ENCODE measurements at regions not wholly inside any gene's neighbourhood (a gene's known extent, or its start where the extent isn't known, plus 50 kb on each side); places are given as distances from the start of the nearest gene placed in this dataset.

DNA sequence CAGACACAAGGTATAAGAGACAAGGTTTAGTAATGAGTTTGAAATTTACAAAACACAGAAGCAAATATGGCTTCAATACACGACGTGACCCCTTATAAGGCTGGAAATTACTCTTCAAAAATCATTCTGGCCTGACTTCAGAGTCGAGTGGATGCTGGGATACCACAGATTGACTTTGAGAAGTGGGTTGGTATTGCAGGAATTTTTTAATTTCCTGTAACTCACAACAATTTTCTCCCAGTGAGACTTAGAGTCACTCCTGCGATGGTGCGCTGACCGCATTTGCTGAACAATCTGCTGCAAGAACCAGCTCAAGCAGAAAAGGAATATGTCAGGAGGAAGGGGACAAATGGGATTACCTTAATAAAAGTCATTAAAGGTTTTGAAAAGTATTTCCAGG, 132.1 kb downstream of the EMX2 start (continued):
- TF ChIP-seq, protein P1, sequence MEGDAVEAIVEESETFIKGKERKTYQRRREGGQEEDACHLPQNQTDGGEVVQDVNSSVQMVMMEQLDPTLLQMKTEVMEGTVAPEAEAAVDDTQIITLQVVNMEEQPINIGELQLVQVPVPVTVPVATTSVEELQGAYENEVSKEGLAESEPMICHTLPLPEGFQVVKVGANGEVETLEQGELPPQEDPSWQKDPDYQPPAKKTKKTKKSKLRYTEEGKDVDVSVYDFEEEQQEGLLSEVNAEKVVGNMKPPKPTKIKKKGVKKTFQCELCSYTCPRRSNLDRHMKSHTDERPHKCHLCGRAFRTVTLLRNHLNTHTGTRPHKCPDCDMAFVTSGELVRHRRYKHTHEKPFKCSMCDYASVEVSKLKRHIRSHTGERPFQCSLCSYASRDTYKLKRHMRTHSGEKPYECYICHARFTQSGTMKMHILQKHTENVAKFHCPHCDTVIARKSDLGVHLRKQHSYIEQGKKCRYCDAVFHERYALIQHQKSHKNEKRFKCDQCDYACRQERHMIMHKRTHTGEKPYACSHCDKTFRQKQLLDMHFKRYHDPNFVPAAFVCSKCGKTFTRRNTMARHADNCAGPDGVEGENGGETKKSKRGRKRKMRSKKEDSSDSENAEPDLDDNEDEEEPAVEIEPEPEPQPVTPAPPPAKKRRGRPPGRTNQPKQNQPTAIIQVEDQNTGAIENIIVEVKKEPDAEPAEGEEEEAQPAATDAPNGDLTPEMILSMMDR (conservative IDR thresholded peaks at IDR 0.05; ENCODE audit: low read depth in 2 of 2), result no peak
- TF ChIP-seq, protein P2, sequence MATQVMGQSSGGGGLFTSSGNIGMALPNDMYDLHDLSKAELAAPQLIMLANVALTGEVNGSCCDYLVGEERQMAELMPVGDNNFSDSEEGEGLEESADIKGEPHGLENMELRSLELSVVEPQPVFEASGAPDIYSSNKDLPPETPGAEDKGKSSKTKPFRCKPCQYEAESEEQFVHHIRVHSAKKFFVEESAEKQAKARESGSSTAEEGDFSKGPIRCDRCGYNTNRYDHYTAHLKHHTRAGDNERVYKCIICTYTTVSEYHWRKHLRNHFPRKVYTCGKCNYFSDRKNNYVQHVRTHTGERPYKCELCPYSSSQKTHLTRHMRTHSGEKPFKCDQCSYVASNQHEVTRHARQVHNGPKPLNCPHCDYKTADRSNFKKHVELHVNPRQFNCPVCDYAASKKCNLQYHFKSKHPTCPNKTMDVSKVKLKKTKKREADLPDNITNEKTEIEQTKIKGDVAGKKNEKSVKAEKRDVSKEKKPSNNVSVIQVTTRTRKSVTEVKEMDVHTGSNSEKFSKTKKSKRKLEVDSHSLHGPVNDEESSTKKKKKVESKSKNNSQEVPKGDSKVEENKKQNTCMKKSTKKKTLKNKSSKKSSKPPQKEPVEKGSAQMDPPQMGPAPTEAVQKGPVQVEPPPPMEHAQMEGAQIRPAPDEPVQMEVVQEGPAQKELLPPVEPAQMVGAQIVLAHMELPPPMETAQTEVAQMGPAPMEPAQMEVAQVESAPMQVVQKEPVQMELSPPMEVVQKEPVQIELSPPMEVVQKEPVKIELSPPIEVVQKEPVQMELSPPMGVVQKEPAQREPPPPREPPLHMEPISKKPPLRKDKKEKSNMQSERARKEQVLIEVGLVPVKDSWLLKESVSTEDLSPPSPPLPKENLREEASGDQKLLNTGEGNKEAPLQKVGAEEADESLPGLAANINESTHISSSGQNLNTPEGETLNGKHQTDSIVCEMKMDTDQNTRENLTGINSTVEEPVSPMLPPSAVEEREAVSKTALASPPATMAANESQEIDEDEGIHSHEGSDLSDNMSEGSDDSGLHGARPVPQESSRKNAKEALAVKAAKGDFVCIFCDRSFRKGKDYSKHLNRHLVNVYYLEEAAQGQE (IDR thresholded peaks at IDR 0.05; ENCODE audit: unreplicated experiment), result no peak
- TF ChIP-seq NANOG (IDR thresholded peaks at IDR 0.05; ENCODE audit: borderline replicate concordance) (no peak), CREB1 (CRISPR knock-in tag; IDR thresholded peaks at IDR 0.05; ENCODE audit: low read depth) (no peak), EZH2 (IDR thresholded peaks at IDR 0.05; ENCODE audit: low read depth, unreplicated experiment) (no peak)

DNA sequence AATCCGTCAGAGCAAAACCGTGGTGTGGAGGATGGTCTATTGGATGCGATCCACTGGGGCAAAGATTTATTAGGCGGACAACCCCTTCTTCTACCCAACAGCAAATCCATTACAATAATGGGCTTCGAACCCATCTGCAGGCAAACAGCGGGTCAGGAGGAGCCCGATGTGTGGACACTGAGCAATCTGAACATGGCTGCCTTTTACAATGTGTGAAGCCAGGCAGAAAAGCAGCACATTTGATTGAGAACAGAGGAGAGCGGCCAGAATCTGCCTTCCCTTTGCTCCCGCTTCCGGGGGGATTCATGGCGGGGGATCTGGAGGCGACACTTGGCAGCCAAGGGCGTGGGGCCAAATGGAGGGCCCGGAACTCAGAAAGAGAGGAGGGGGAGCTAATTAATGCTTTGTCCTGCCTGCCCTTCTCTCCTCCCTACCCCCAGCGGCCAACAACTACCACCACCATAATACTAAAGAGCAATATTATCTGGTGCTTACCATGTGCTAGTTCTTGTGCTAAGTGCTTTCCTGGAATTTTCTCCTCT, 133.0 kb downstream of the EMX2 start:
- H2AFZ ChIP-seq, result no peak overlapping the region
- no peaks in the 10 kb centered on the region for H3K27me3 ChIP-seq (ENCODE audit: insufficient read depth)
- no peaks in the 10 kb centered on the region for H3K4me1 ChIP-seq (ENCODE audit: insufficient read depth)
- no peaks in the 10 kb centered on the region for H3F3A ChIP-seq (replicated peaks; ENCODE audit: low read depth)
- H3K4me1 Mint-ChIP-seq, result peaks cover 10% of the 10 kb centered on the region; the same call in 2 of the 3 replicates
- DNase-seq (ENCODE audit: low spot score) (no peak), ATAC-seq (no peak)
- H3K9me3 Mint-ChIP-seq, result no peaks in the 10 kb centered on the region
- no peaks in the 10 kb centered on the region for H3K9me2 ChIP-seq (ENCODE audit: insufficient read depth)
- no peaks in the 10 kb centered on the region for H3K36me3 Mint-ChIP-seq (ENCODE audit: low read depth)
- no peaks in the 10 kb centered on the region; the same call in 1 of the 2 replicates for H4K20me1 ChIP-seq (replicated peaks; ENCODE audit: insufficient read depth)
- H3K27ac Mint-ChIP-seq, result no peak overlapping the region
- no peaks in the 10 kb centered on the region for H3K36me3 ChIP-seq (ENCODE audit: insufficient read depth)
- peaks cover 3% of the 10 kb centered on the region for H3K27me3 Mint-ChIP-seq (ENCODE audit: insufficient read depth, low read depth, poor library complexity)
- H3K4me2 ChIP-seq, result no peak overlapping the region
- no peak overlapping the region for H3K27ac ChIP-seq (ENCODE audit: low read depth)
- no peak overlapping the region for H3K4me3 ChIP-seq
- H3K79me2 ChIP-seq (replicated peaks; ENCODE audit: insufficient read depth), result no peaks in the 10 kb centered on the region
- no peak overlapping the region for H3K4me3 Mint-ChIP-seq
- TF ChIP-seq JUNB (IDR thresholded peaks at IDR 0.05; ENCODE audit: unreplicated experiment) (no peak), EZH2 (IDR thresholded peaks at IDR 0.05; ENCODE audit: low read depth, unreplicated experiment) (no peak), POLR2AphosphoS5 (IDR thresholded peaks at IDR 0.05; ENCODE audit: low read depth) (no peak), ZNF114 (CRISPR knock-in tag; IDR thresholded peaks at IDR 0.05) (no peak), NANOG (IDR thresholded peaks at IDR 0.05; ENCODE audit: borderline replicate concordance) (no peak), ZNF331 (CRISPR knock-in tag; IDR thresholded peaks at IDR 0.05; ENCODE audit: low read depth) (no peak), EZH2phosphoT487 (IDR thresholded peaks at IDR 0.05; ENCODE audit: unreplicated experiment) (no peak)
- TF ChIP-seq, protein P3, sequence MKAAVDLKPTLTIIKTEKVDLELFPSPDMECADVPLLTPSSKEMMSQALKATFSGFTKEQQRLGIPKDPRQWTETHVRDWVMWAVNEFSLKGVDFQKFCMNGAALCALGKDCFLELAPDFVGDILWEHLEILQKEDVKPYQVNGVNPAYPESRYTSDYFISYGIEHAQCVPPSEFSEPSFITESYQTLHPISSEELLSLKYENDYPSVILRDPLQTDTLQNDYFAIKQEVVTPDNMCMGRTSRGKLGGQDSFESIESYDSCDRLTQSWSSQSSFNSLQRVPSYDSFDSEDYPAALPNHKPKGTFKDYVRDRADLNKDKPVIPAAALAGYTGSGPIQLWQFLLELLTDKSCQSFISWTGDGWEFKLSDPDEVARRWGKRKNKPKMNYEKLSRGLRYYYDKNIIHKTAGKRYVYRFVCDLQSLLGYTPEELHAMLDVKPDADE (IDR thresholded peaks at IDR 0.05), result no peak
- TF ChIP-seq, protein P4, sequence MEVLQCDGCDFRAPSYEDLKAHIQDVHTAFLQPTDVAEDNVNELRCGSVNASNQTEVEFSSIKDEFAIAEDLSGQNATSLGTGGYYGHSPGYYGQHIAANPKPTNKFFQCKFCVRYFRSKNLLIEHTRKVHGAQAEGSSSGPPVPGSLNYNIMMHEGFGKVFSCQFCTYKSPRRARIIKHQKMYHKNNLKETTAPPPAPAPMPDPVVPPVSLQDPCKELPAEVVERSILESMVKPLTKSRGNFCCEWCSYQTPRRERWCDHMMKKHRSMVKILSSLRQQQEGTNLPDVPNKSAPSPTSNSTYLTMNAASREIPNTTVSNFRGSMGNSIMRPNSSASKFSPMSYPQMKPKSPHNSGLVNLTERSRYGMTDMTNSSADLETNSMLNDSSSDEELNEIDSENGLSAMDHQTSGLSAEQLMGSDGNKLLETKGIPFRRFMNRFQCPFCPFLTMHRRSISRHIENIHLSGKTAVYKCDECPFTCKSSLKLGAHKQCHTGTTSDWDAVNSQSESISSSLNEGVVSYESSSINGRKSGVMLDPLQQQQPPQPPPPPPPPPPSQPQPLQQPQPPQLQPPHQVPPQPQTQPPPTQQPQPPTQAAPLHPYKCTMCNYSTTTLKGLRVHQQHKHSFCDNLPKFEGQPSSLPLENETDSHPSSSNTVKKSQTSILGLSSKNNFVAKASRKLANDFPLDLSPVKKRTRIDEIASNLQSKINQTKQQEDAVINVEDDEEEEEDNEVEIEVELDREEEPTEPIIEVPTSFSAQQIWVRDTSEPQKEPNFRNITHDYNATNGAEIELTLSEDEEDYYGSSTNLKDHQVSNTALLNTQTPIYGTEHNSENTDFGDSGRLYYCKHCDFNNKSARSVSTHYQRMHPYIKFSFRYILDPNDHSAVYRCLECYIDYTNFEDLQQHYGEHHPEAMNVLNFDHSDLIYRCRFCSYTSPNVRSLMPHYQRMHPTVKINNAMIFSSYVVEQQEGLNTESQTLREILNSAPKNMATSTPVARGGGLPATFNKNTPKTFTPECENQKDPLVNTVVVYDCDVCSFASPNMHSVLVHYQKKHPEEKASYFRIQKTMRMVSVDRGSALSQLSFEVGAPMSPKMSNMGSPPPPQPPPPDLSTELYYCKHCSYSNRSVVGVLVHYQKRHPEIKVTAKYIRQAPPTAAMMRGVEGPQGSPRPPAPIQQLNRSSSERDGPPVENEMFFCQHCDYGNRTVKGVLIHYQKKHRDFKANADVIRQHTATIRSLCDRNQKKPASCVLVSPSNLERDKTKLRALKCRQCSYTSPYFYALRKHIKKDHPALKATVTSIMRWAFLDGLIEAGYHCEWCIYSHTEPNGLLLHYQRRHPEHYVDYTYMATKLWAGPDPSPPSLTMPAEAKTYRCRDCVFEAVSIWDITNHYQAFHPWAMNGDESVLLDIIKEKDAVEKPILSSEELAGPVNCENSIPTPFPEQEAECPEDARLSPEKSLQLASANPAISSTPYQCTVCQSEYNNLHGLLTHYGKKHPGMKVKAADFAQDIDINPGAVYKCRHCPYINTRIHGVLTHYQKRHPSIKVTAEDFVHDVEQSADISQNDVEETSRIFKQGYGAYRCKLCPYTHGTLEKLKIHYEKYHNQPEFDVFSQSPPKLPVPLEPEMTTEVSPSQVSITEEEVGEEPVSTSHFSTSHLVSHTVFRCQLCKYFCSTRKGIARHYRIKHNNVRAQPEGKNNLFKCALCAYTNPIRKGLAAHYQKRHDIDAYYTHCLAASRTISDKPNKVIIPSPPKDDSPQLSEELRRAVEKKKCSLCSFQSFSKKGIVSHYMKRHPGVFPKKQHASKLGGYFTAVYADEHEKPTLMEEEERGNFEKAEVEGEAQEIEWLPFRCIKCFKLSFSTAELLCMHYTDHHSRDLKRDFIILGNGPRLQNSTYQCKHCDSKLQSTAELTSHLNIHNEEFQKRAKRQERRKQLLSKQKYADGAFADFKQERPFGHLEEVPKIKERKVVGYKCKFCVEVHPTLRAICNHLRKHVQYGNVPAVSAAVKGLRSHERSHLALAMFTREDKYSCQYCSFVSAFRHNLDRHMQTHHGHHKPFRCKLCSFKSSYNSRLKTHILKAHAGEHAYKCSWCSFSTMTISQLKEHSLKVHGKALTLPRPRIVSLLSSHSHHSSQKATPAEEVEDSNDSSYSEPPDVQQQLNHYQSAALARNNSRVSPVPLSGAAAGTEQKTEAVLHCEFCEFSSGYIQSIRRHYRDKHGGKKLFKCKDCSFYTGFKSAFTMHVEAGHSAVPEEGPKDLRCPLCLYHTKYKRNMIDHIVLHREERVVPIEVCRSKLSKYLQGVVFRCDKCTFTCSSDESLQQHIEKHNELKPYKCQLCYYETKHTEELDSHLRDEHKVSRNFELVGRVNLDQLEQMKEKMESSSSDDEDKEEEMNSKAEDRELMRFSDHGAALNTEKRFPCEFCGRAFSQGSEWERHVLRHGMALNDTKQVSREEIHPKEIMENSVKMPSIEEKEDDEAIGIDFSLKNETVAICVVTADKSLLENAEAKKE (CRISPR knock-in tag; IDR thresholded peaks at IDR 0.05), result no peak

All from GM23338 (cell line).